SK-N-SH treated with all-trans-retinoic acid at 6 μM for 48 hours (cell line): ENCODE measurements at regions not wholly inside any gene's neighbourhood (a gene's known extent, or its start where the extent isn't known, plus 50 kb on each side); places are given as distances from the start of the nearest gene placed in this dataset.

Experiments used
- CREB5 ChIP-seq: fragments of 250-450 bp; sonication (Bioruptor Pico); IDR thresholded peaks from 2 replicates; pipeline ENCODE4 v1.5.1; 2020; ENCODE audit warnings: low read depth, mild to moderate bottlenecking, moderate library complexity
- CSRNP3 ChIP-seq: fragments of 250-450 bp; sonication (Bioruptor Pico); IDR thresholded peaks from 2 replicates; pipeline ENCODE4 v1.5.1; 2021; ENCODE audit warnings: mild to moderate bottlenecking, moderate library complexity
- PATZ1 ChIP-seq: fragments of 250-450 bp; sonication (Bioruptor Pico); IDR thresholded peaks from 2 replicates; pipeline ENCODE4 v1.8.0; 2020; ENCODE audit warnings: mild to moderate bottlenecking, moderate library complexity, borderline replicate concordance
- PPARA ChIP-seq: fragments of 250-450 bp; sonication (Bioruptor Pico); IDR thresholded peaks from 2 replicates; pipeline ENCODE4 v1.5.0; 2020; ENCODE audit warnings: mild to moderate bottlenecking, borderline replicate concordance
- TOX ChIP-seq: fragments of 250-450 bp; sonication (Bioruptor Pico); IDR thresholded peaks from 2 replicates; pipeline ENCODE4 v1.8.0; 2021; ENCODE audit warnings: mild to moderate bottlenecking, moderate library complexity, borderline replicate concordance
- ZFP30 ChIP-seq: fragments of 450-650 bp; formaldehyde crosslinking; IDR thresholded peaks from 2 replicates; pipeline ENCODE4 v1.5.0; 2022; ENCODE audit warnings: mild to moderate bottlenecking, moderate library complexity

- TF ChIP-seq PATZ1 (CRISPR knock-in tag) (no peak), TOX (no peak), CREB5 (CRISPR knock-in tag) (no peak), ZFP30 (CRISPR knock-in tag) (no peak), CSRNP3 (CRISPR knock-in tag) (no peak), PPARA (CRISPR knock-in tag) (no peak)
Measured at GRCh38 chr2:208799397-208799796, 392.8 kb downstream of the PTH2R start.
